ENCODE measurements at regions not wholly inside any gene's neighbourhood (a gene's known extent, or its start where the extent isn't known, plus 50 kb on each side); places are given as distances from the start of the nearest gene placed in this dataset.

GRCh38 chr5:116379306-116379705, 195.3 kb downstream of the SEMA6A start:
- Histone ChIP-seq H3K79me1 (ENCODE audit: low read depth, low read length) (no peaks in the 10 kb centered on the region), H3K18ac (ENCODE audit: low read length) (no peak overlapping the region), H3K27me3 (ENCODE audit: control insufficient read depth in 3 of 3, insufficient read depth in 3 of 3, low read depth in 1 of 3, low read length in 3 of 3) (no peaks in the 10 kb centered on the region), H2BK5ac (ENCODE audit: low read length) (no peak overlapping the region), H3K9me3 (replicated peaks in 1 of 2; ENCODE audit: control insufficient read depth in 2 of 2, insufficient read depth in 1 of 2, low read depth in 1 of 2, low read length in 2 of 2) (peaks cover 0 to 2% of the 10 kb centered on the region in 2 donors), H2AFZ (ENCODE audit: low read length) (no peak overlapping the region), H4K8ac (ENCODE audit: low read depth, low read length) (no peak overlapping the region), H3K27ac (replicated peaks; ENCODE audit: low read length) (no peak overlapping the region), H3K14ac (ENCODE audit: low read length) (no peak overlapping the region), H2BK120ac (ENCODE audit: low read depth, low read length) (no peak overlapping the region), H3K4me1 (ENCODE audit: control insufficient read depth in 2 of 2, insufficient read depth in 1 of 2, low read depth in 1 of 2, low read length in 2 of 2) (peaks cover 2 to 12% of the 10 kb centered on the region in 2 donors), H3K36me3 (replicated peaks in 1 of 2; ENCODE audit: control insufficient read depth in 2 of 2, insufficient read depth in 2 of 2, low read length in 2 of 2) (no peaks in the 10 kb centered on the region), H3K9ac (ENCODE audit: low read depth, low read length, poor library complexity) (no peak overlapping the region), H2BK15ac (ENCODE audit: low read length) (no peak overlapping the region), H2AK5ac (ENCODE audit: low read depth, low read length) (no peak overlapping the region), H3K4ac (ENCODE audit: low read length) (no peak overlapping the region), H3K4me2 (ENCODE audit: insufficient read depth, low read length, poor library complexity, severe bottlenecking) (no peak overlapping the region), H3K4me3 (ENCODE audit: low read length in 2 of 2) (no peak overlapping the region), H2BK12ac (ENCODE audit: low read length) (no peak overlapping the region), H4K91ac (ENCODE audit: low read depth, low read length, poor library complexity) (no peak overlapping the region), H3K23ac (ENCODE audit: low read depth, low read length, poor library complexity) (no peak overlapping the region)
- no CpG with 5 or more reads among the region's 5 CpGs for WGBS, 2 donors (ENCODE audit: extremely low coverage in 2 of 2, insufficient read length in 2 of 2, insufficient replicate concordance in 1 of 2)
- DNase-seq (ENCODE audit: low spot score): no peak

- H2BK15ac ChIP-seq (ENCODE audit: low read length): no peak overlapping the region
- no peaks in the 10 kb centered on the region for H3K27me3 ChIP-seq (ENCODE audit: control insufficient read depth in 3 of 3, insufficient read depth in 3 of 3, low read depth in 1 of 3, low read length in 3 of 3)
- H3K4ac ChIP-seq (ENCODE audit: low read length): no peak overlapping the region
- H3K79me1 ChIP-seq (ENCODE audit: low read depth, low read length): no peaks in the 10 kb centered on the region
- H3K18ac ChIP-seq (ENCODE audit: low read length): peak overlapping the region; percentile 54
- WGBS, 2 donors (ENCODE audit: extremely low coverage in 2 of 2, insufficient read length in 2 of 2, insufficient replicate concordance in 1 of 2): no CpG with 5 or more reads among the region's 5 CpGs
- H2BK12ac ChIP-seq (ENCODE audit: low read length): no peak overlapping the region
- H3K4me2 ChIP-seq (ENCODE audit: insufficient read depth, low read length, poor library complexity, severe bottlenecking): no peak overlapping the region
- H3K23ac ChIP-seq (ENCODE audit: low read depth, low read length, poor library complexity): no peak overlapping the region
- no peaks in the 10 kb centered on the region for H3K36me3 ChIP-seq (replicated peaks in 1 of 2; ENCODE audit: control insufficient read depth in 2 of 2, insufficient read depth in 2 of 2, low read length in 2 of 2)
- H3K27ac ChIP-seq (replicated peaks; ENCODE audit: low read length): no peak overlapping the region
- no peak overlapping the region for H3K9ac ChIP-seq (ENCODE audit: low read depth, low read length, poor library complexity)
- H3K4me3 ChIP-seq (ENCODE audit: low read length in 2 of 2): no peak overlapping the region
- H4K91ac ChIP-seq (ENCODE audit: low read depth, low read length, poor library complexity): no peak overlapping the region
- no peak overlapping the region for H2BK5ac ChIP-seq (ENCODE audit: low read length)
- H2AK5ac ChIP-seq (ENCODE audit: low read depth, low read length): no peak overlapping the region
- no peak overlapping the region for H4K8ac ChIP-seq (ENCODE audit: low read depth, low read length)
- no peak overlapping the region for H3K14ac ChIP-seq (ENCODE audit: low read length)
- peaks cover 2 to 12% of the 10 kb centered on the region in 2 donors for H3K4me1 ChIP-seq (ENCODE audit: control insufficient read depth in 2 of 2, insufficient read depth in 1 of 2, low read depth in 1 of 2, low read length in 2 of 2)
- peaks cover 0 to under 1% of the 10 kb centered on the region in 2 donors for H3K9me3 ChIP-seq (replicated peaks in 1 of 2; ENCODE audit: control insufficient read depth in 2 of 2, insufficient read depth in 1 of 2, low read depth in 1 of 2, low read length in 2 of 2)
- no peak overlapping the region for H2AFZ ChIP-seq (ENCODE audit: low read length)
- no peak for DNase-seq (ENCODE audit: low spot score)
- H2BK120ac ChIP-seq (ENCODE audit: low read depth, low read length): no peak overlapping the region
Measured at GRCh38 chr5:116378777-116379121, 195.9 kb downstream of the SEMA6A start.

- DNase-seq (ENCODE audit: low spot score): no peak
Measured at GRCh38 chr5:116378007-116378776, 196.4 kb downstream of the SEMA6A start.

DNA sequence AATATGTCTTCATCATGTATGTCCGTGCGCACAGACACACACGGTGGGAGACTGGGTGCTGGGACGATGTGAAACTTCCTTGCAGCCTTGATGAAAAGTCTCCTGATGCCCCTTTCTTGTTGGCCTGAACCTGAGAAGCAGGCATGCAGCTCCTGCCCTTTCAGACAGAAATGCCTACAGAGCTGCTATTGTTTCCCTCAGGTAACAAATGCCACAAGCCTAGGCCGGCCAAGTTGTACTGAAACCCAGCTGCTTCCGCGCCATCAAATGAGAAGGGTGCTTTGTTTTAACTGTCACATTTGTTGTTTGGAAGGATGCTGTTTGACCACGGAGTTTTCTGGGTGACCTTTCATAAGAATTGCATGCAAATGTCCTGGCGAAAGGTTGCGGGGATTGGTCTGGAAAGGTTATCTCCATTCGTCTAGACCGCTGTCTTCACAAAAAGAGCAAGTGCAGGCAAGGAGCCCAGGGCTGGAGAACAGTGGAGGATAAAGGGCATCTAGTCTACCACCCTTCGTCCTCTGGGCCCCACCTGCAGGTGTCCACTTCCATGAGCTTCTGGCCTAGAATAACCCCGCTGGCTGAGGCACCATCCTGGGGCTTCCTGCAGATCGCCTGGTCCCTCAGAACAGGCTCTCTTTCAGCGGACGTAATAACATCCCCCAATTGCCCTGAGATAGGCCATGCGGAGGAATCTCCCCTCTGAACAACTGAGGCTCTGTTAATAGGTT, 197.2 kb downstream of the SEMA6A start:
- Histone ChIP-seq H2AFZ (ENCODE audit: low read length) (no peak overlapping the region), H3K4me3 (ENCODE audit: low read length in 2 of 2) (no peak overlapping the region), H3K14ac (ENCODE audit: low read length) (no peak overlapping the region), H3K79me1 (ENCODE audit: low read depth, low read length) (no peaks in the 10 kb centered on the region), H3K23ac (ENCODE audit: low read depth, low read length, poor library complexity) (no peak overlapping the region), H2BK12ac (ENCODE audit: low read length) (no peak overlapping the region), H3K9ac (ENCODE audit: low read depth, low read length, poor library complexity) (no peak overlapping the region), H3K27me3 (ENCODE audit: control insufficient read depth in 3 of 3, insufficient read depth in 3 of 3, low read depth in 1 of 3, low read length in 3 of 3) (no peaks in the 10 kb centered on the region), H2AK5ac (ENCODE audit: low read depth, low read length) (no peak overlapping the region), H4K91ac (ENCODE audit: low read depth, low read length, poor library complexity) (no peak overlapping the region), H2BK15ac (ENCODE audit: low read length) (no peak overlapping the region), H3K4me2 (ENCODE audit: insufficient read depth, low read length, poor library complexity, severe bottlenecking) (no peak overlapping the region), H3K18ac (ENCODE audit: low read length) (no peak overlapping the region), H3K36me3 (replicated peaks in 1 of 2; ENCODE audit: control insufficient read depth in 2 of 2, insufficient read depth in 2 of 2, low read length in 2 of 2) (no peaks in the 10 kb centered on the region), H4K8ac (ENCODE audit: low read depth, low read length) (no peak overlapping the region), H3K4me1 (ENCODE audit: control insufficient read depth in 2 of 2, insufficient read depth in 1 of 2, low read depth in 1 of 2, low read length in 2 of 2) (peaks cover 2 to 12% of the 10 kb centered on the region in 2 donors), H3K27ac (replicated peaks; ENCODE audit: low read length) (no peak overlapping the region), H3K4ac (ENCODE audit: low read length) (no peak overlapping the region), H2BK5ac (ENCODE audit: low read length) (no peak overlapping the region), H2BK120ac (ENCODE audit: low read depth, low read length) (no peak overlapping the region), H3K9me3 (replicated peaks in 1 of 2; ENCODE audit: control insufficient read depth in 2 of 2, insufficient read depth in 1 of 2, low read depth in 1 of 2, low read length in 2 of 2) (no peaks in the 10 kb centered on the region)
- no CpG with 5 or more reads among the region's 18 CpGs for WGBS, 2 donors (ENCODE audit: extremely low coverage in 2 of 2, insufficient read length in 2 of 2, insufficient replicate concordance in 1 of 2)
- DNase-seq (ENCODE audit: low spot score): no peak

More at GRCh38 chr5:116378007-116378776, 196.4 kb downstream of the SEMA6A start:
- Histone ChIP-seq H3K4me3 (ENCODE audit: low read length in 2 of 2) (no peak overlapping the region), H3K36me3 (replicated peaks in 1 of 2; ENCODE audit: control insufficient read depth in 2 of 2, insufficient read depth in 2 of 2, low read length in 2 of 2) (no peaks in the 10 kb centered on the region), H3K4me1 (ENCODE audit: control insufficient read depth in 2 of 2, insufficient read depth in 1 of 2, low read depth in 1 of 2, low read length in 2 of 2) (peaks cover 2 to 12% of the 10 kb centered on the region in 2 donors), H2BK120ac (ENCODE audit: low read depth, low read length) (no peak overlapping the region), H3K14ac (ENCODE audit: low read length) (no peak overlapping the region), H4K91ac (ENCODE audit: low read depth, low read length, poor library complexity) (no peak overlapping the region), H3K18ac (ENCODE audit: low read length) (peak overlapping the region; percentile 41), H3K4ac (ENCODE audit: low read length) (no peak overlapping the region), H3K79me1 (ENCODE audit: low read depth, low read length) (no peaks in the 10 kb centered on the region), H2AK5ac (ENCODE audit: low read depth, low read length) (no peak overlapping the region), H3K23ac (ENCODE audit: low read depth, low read length, poor library complexity) (no peak overlapping the region), H2AFZ (ENCODE audit: low read length) (no peak overlapping the region), H3K4me2 (ENCODE audit: insufficient read depth, low read length, poor library complexity, severe bottlenecking) (no peak overlapping the region), H2BK12ac (ENCODE audit: low read length) (no peak overlapping the region), H3K9me3 (replicated peaks in 1 of 2; ENCODE audit: control insufficient read depth in 2 of 2, insufficient read depth in 1 of 2, low read depth in 1 of 2, low read length in 2 of 2) (no peaks in the 10 kb centered on the region), H3K27ac (replicated peaks; ENCODE audit: low read length) (no peak overlapping the region), H3K9ac (ENCODE audit: low read depth, low read length, poor library complexity) (no peak overlapping the region), H3K27me3 (ENCODE audit: control insufficient read depth in 3 of 3, insufficient read depth in 3 of 3, low read depth in 1 of 3, low read length in 3 of 3) (no peaks in the 10 kb centered on the region), H2BK5ac (ENCODE audit: low read length) (no peak overlapping the region), H4K8ac (ENCODE audit: low read depth, low read length) (no peak overlapping the region), H2BK15ac (ENCODE audit: low read length) (no peak overlapping the region)
- WGBS, 2 donors (ENCODE audit: extremely low coverage in 2 of 2, insufficient read length in 2 of 2, insufficient replicate concordance in 1 of 2): no CpG with 5 or more reads among the region's 12 CpGs
